ENCODE measurements at regions not wholly inside any gene's neighbourhood (a gene's known extent, or its start where the extent isn't known, plus 50 kb on each side); places are given as distances from the start of the nearest gene placed in this dataset.

DNA sequence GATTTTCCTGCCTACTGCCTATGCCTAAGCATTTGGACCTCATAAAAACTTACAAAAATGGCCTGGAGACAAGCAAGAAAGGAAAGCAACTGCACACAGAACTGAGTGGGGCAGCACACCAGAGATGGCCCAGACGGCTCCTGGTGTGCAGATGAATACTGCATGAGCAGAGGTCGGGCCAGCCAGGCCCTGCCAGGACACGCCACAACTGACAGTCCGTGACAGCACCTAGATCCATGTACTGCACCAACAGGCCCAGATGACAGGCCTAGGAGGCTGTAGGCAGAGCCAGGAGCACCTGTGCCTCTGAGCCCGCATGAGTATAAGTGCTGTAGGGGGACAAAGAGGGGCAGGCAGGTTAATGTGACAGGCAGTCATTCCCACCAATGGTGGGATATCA is 160.2 kb downstream of the IGLL1 start:
- TF ChIP-seq POLR2AphosphoS5 (IDR thresholded peaks at IDR 0.05) (no peak), EP300 (IDR thresholded peaks at IDR 0.05) (no peak), POLR2A (IDR thresholded peaks at IDR 0.05) (no peak)
- TF ChIP-seq, protein P1, sequence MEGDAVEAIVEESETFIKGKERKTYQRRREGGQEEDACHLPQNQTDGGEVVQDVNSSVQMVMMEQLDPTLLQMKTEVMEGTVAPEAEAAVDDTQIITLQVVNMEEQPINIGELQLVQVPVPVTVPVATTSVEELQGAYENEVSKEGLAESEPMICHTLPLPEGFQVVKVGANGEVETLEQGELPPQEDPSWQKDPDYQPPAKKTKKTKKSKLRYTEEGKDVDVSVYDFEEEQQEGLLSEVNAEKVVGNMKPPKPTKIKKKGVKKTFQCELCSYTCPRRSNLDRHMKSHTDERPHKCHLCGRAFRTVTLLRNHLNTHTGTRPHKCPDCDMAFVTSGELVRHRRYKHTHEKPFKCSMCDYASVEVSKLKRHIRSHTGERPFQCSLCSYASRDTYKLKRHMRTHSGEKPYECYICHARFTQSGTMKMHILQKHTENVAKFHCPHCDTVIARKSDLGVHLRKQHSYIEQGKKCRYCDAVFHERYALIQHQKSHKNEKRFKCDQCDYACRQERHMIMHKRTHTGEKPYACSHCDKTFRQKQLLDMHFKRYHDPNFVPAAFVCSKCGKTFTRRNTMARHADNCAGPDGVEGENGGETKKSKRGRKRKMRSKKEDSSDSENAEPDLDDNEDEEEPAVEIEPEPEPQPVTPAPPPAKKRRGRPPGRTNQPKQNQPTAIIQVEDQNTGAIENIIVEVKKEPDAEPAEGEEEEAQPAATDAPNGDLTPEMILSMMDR (IDR thresholded peaks at IDR 0.05) = no peak

Data from sigmoid colon (tissue), 4 donors.